OCI-LY7 (cell line): ENCODE measurements at regions not wholly inside any gene's neighbourhood (a gene's known extent, or its start where the extent isn't known, plus 50 kb on each side); places are given as distances from the start of the nearest gene placed in this dataset.
"Not testable (repeated sequence)": the region's sequence is repeated elsewhere in the genome, so short reads cannot be mapped to it uniquely, and the experiment has no call there.

Source experiments
- BruUV-seq: library from RNA; stranded (reverse); fragments of 400-500 nt; replicated peaks from 2 replicates; lab custom pipeline; 2021; lab: Mats Ljungman, UMichigan
- CTCF ChIA-PET: fragments of 300-600 bp; sonication (Branson Sonifier 250); formaldehyde crosslinking; loops from one replicate; lab custom pipeline; 2022; ENCODE audit warnings: antibody characterized with exemption; ENCODE audit not compliant: unreplicated experiment; lab: Charles Lee
- POLR2A ChIA-PET: fragments of 300-600 bp; sonication (Branson Sonifier 250); formaldehyde crosslinking; loops from one replicate; lab custom pipeline; 2022; ENCODE audit warnings: antibody characterized with exemption; lab: Charles Lee
- DNase-seq: peaks from one replicate; pipeline ENCODE4 v3.0.0-alpha.2; 2015; ENCODE audit warnings: low spot score
- H2AFZ ChIP-seq: fragments of 200-600 bp; sonication (generic), shearing (Covaris generic); 2 replicates; pipeline ENCODE4 v1.6.1; 2014; ENCODE audit warnings: mild to moderate bottlenecking, antibody characterized with exemption, low read length, moderate library complexity
- H3K27ac ChIP-seq: fragments of 200-600 bp; sonication (generic); 2 replicates; pipeline ENCODE4 v1.5.1; 2014; ENCODE audit warnings: mixed run types, low read depth, mild to moderate bottlenecking, moderate library complexity, low read length, inconsistent platforms; ENCODE audit not compliant: poor library complexity, severe bottlenecking
- H3K36me3 ChIP-seq: fragments of 200-600 bp; sonication (generic); 2 replicates; pipeline ENCODE4 v1.6.1; 2014; ENCODE audit warnings: mild to moderate bottlenecking, antibody characterized with exemption, low read length, moderate library complexity, mixed read lengths; ENCODE audit not compliant: insufficient read depth
- H3K4me1 ChIP-seq: fragments of 200-600 bp; sonication (generic); 2 replicates; pipeline ENCODE4 v1.5.1; 2014; ENCODE audit warnings: mild to moderate bottlenecking, low read length; ENCODE audit not compliant: insufficient read depth, poor library complexity, severe bottlenecking
- H3K4me2 ChIP-seq: fragments of 200-600 bp; sonication (generic); 2 replicates; pipeline ENCODE4 v1.6.1; 2014; ENCODE audit warnings: mild to moderate bottlenecking, low read length
- H3K4me3 ChIP-seq: fragments of 200-600 bp; sonication (generic); 2 replicates; pipeline ENCODE4 v1.5.1; 2014; ENCODE audit warnings: mild to moderate bottlenecking, low read depth, low read length; ENCODE audit not compliant: poor library complexity, severe bottlenecking
- H3K79me2 ChIP-seq: fragments of 200-600 bp; sonication (generic); 2 replicates; pipeline ENCODE4 v1.6.1; 2016; ENCODE audit warnings: low read depth, mild to moderate bottlenecking, low read length, moderate library complexity, mixed read lengths; ENCODE audit not compliant: insufficient read depth
- H3K9me2 ChIP-seq: fragments of 200-600 bp; sonication (generic); 2 replicates; pipeline ENCODE4 v1.6.1; 2016; ENCODE audit warnings: mild to moderate bottlenecking, low read length, mixed read lengths; ENCODE audit not compliant: insufficient read depth
- H3K9me3 ChIP-seq: fragments of 200-600 bp; sonication (generic); 2 replicates; pipeline ENCODE4 v1.6.1; 2014; ENCODE audit warnings: mild to moderate bottlenecking, mixed run types, low read length, mixed read lengths
- H4K20me1 ChIP-seq: fragments of 200-600 bp; sonication (generic); 2 replicates; pipeline ENCODE4 v1.6.1; 2014; ENCODE audit warnings: mild to moderate bottlenecking, antibody characterized with exemption, low read length, moderate library complexity, mixed read lengths; ENCODE audit not compliant: insufficient read depth
- EZH2phosphoT487 ChIP-seq: fragments of 200-600 bp; sonication (generic); IDR thresholded peaks from 2 replicates; pipeline ENCODE4 v1.6.1; 2018; ENCODE audit warnings: low read depth, borderline replicate concordance, mild to moderate bottlenecking, mixed run types, antibody characterized with exemption, low read length, moderate library complexity, mixed read lengths
- intact Hi-C: fragments of 100-400 bp; cut with micrococcal nuclease; formaldehyde crosslinking; loops from one replicate; pipeline ENCODE4 v1.10.0; 2022; ENCODE audit not compliant: unreplicated experiment
- TF ChIP-seq, protein P1 (sequence below): fragments of 200-600 bp; sonication (generic); conservative IDR thresholded peaks from 2 replicates; pipeline ENCODE4 v1.5.1; 2014; ENCODE audit warnings: mild to moderate bottlenecking, antibody characterized with exemption, low read length, moderate library complexity, mixed read lengths

- no peak for TF ChIP-seq EZH2phosphoT487
- TF ChIP-seq, protein P1, sequence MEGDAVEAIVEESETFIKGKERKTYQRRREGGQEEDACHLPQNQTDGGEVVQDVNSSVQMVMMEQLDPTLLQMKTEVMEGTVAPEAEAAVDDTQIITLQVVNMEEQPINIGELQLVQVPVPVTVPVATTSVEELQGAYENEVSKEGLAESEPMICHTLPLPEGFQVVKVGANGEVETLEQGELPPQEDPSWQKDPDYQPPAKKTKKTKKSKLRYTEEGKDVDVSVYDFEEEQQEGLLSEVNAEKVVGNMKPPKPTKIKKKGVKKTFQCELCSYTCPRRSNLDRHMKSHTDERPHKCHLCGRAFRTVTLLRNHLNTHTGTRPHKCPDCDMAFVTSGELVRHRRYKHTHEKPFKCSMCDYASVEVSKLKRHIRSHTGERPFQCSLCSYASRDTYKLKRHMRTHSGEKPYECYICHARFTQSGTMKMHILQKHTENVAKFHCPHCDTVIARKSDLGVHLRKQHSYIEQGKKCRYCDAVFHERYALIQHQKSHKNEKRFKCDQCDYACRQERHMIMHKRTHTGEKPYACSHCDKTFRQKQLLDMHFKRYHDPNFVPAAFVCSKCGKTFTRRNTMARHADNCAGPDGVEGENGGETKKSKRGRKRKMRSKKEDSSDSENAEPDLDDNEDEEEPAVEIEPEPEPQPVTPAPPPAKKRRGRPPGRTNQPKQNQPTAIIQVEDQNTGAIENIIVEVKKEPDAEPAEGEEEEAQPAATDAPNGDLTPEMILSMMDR = no peak
- ChIA-PET POLR2A (interaction anchor here (0.7 kb wide), 1 partner anchor 1632 kb away, joined by 3 read pairs; no protein-coding TSS in a partner anchor), CTCF (no interaction called here)
- H3K9me2 ChIP-seq = no peaks in the 10 kb centered on the region
- H3K4me3 ChIP-seq = no peak overlapping the region
- H3K9me3 ChIP-seq = no peaks in the 10 kb centered on the region
- intact Hi-C loops = no loop called here
- no peaks in the 10 kb centered on the region for H3K4me1 ChIP-seq
- H3K4me2 ChIP-seq = no peak overlapping the region
- no peaks in the 10 kb centered on the region for H3K79me2 ChIP-seq
- no peaks in the 10 kb centered on the region for H3K36me3 ChIP-seq
- no peak for DNase-seq
- BruUV-seq = no TSS peak
- H3K27ac ChIP-seq = no peak overlapping the region
- no peaks in the 10 kb centered on the region for H4K20me1 ChIP-seq
- H2AFZ ChIP-seq = no peak overlapping the region
These were observed 629.2 kb upstream of the ZNF385D start for GRCh38 chr3:22380253-22380652.

GRCh38 chr3:22381564-22381963, 630.6 kb upstream of the ZNF385D start:
- H3K4me2 ChIP-seq, H3K36me3 ChIP-seq, CTCF ChIA-PET, H4K20me1 ChIP-seq, BruUV-seq, intact Hi-C loops, H3K79me2 ChIP-seq, H3K9me3 ChIP-seq, H3K4me1 ChIP-seq, H3K27ac ChIP-seq, H2AFZ ChIP-seq, DNase-seq, H3K4me3 ChIP-seq, H3K9me2 ChIP-seq, POLR2A ChIA-PET: not testable (repeated sequence)

GRCh38 chr3:22383285-22383684, 632.3 kb upstream of the ZNF385D start:
- no peak for TF ChIP-seq EZH2phosphoT487
- TF ChIP-seq, protein P1 = no peak
- no peaks in the 10 kb centered on the region for H3K79me2 ChIP-seq
- no peaks in the 10 kb centered on the region for H3K36me3 ChIP-seq
- no peak overlapping the region for H2AFZ ChIP-seq
- POLR2A ChIA-PET = no interaction called here
- H3K4me3 ChIP-seq = no peak overlapping the region
- H4K20me1 ChIP-seq = no peaks in the 10 kb centered on the region
- H3K9me3 ChIP-seq = no peaks in the 10 kb centered on the region
- no TSS peak for BruUV-seq
- CTCF ChIA-PET = no interaction called here
- H3K27ac ChIP-seq = no peak overlapping the region
- intact Hi-C loops = no loop called here
- DNase-seq = no peak
- H3K4me2 ChIP-seq = no peak overlapping the region
- H3K4me1 ChIP-seq = no peaks in the 10 kb centered on the region
- no peaks in the 10 kb centered on the region for H3K9me2 ChIP-seq
